Adrenal gland (tissue), 9 donors: ENCODE measurements at regions not wholly inside any gene's neighbourhood (a gene's known extent, or its start where the extent isn't known, plus 50 kb on each side); places are given as distances from the start of the nearest gene placed in this dataset.

Experiments
- DNase-seq, 7 donors: peaks; one replicate each; pipeline ENCODE4 v3.0.0-alpha.2; 2019 to 2020
- H3K27ac ChIP-seq, 5 donors: fragments of 200-600 bp; sonication (generic) in 4 of 5; 1 replicate in 3 of 5; 2 replicates in 2 of 5; pipeline versions ENCODE4 v1.5.1 to v1.8.0; 2016 to 2020; ENCODE audit warnings: mild to moderate bottlenecking in 1 of 5
- H3K27me3 ChIP-seq: fragments of 200-600 bp; 2 replicates; pipeline ENCODE4 v1.8.0; 2021
- H3K36me3 ChIP-seq, 2 donors: fragments of 200-600 bp; replicated peaks in 1 of 2; 1 replicate in 1 of 2; 2 replicates in 1 of 2; pipeline versions ENCODE4 v1.5.1 to v1.8.0; 2018 to 2022
- H3K4me1 ChIP-seq, 2 donors: fragments of 200-600 bp; replicated peaks in 1 of 2; 1 replicate in 1 of 2; 2 replicates in 1 of 2; pipeline versions ENCODE4 v1.5.1 to v1.8.0; 2018 to 2021
- H3K4me3 ChIP-seq, 4 donors: fragments of 200-600 bp; sonication (generic) in 3 of 4; one replicate each; pipeline ENCODE4 v1.5.1; 2016 to 2018
- H3K9me3 ChIP-seq, 3 donors: fragments of 200-600 bp; sonication (generic) in 1 of 3; replicated peaks in 1 of 3; 1 replicate in 2 of 3; 2 replicates in 1 of 3; pipeline versions ENCODE4 v1.5.1 to v1.8.0; 2016 to 2021
- CTCF ChIP-seq, 6 experiments: fragments of 450-650 bp in 4 of 6; fragments of 200-600 bp in 2 of 6; sonication (generic) in 1 of 6; IDR thresholded peaks; 1 replicate in 5 of 6; 2 replicates in 1 of 6; pipeline versions ENCODE4 v1.5.1 to v1.8.0; 2016 to 2021; ENCODE audit warnings: antibody characterized with exemption in 6 of 6, mild to moderate bottlenecking in 2 of 6, moderate library complexity in 1 of 6
- POLR2A ChIP-seq, 2 donors: fragments of 450-650 bp; IDR thresholded peaks; one replicate each; pipeline ENCODE4 v1.6.1; 2017; ENCODE audit warnings: antibody characterized with exemption in 2 of 2, mild to moderate bottlenecking in 2 of 2, moderate library complexity in 1 of 2
- WGBS, 4 donors: extraction: QIAGEN DNeasy Blood & Tissue Kit in 2 of 4; methylation state at CpG; one replicate each; pipeline versions ENCODE4 v1.1.5 to v1.1.7; 2013 to 2017; 5-methylcytosine and 5-hydroxymethylcytosine counted together
- intact Hi-C, 2 donors: fragments of 100-400 bp; cut with DNase I; formaldehyde crosslinking; loops; one replicate each; pipeline versions ENCODE4 v1.14.1 to v1.15.0; 2022 to 2023
- donor health status: healthy with polysubstance abuse.
- donor health status: Bipolar disorder and iron deficiency.
- donor health status: DM: yes; HTN: yes; CAD: no.
- donor health status: DM: no; HTN: no; CAD: no.
- donor health status: DM: no; HTN: no; CAD: no.

GRCh38 chr13:22229916-22230315 is 559.0 kb downstream of the FGF9 start:
- TF ChIP-seq CTCF (IDR thresholded peaks at IDR 0.05) (no peak), POLR2A (IDR thresholded peaks at IDR 0.05) (no peak)
- no peaks in the 10 kb centered on the region for H3K4me1 ChIP-seq
- H3K27me3 ChIP-seq: no peaks in the 10 kb centered on the region
- 82 to 89% (median 86%) methylated on average over 5 of the region's 5 CpGs for WGBS, 4 donors
- DNase-seq: no peak
- no peak overlapping the region for H3K4me3 ChIP-seq
- H3K27ac ChIP-seq: no peak overlapping the region
- H3K36me3 ChIP-seq: no peaks in the 10 kb centered on the region
- intact Hi-C loops: no loop called here
- no peaks in the 10 kb centered on the region for H3K9me3 ChIP-seq

GRCh38 chr13:22232186-22232585 is 561.3 kb downstream of the FGF9 start:
- no peak for DNase-seq
- intact Hi-C loops: no loop called here
- TF ChIP-seq POLR2A (IDR thresholded peaks at IDR 0.05) (no peak), CTCF (IDR thresholded peaks at IDR 0.05) (no peak)

GRCh38 chr13:22235285-22235949 is 564.5 kb downstream of the FGF9 start:
- intact Hi-C loops: no loop called here
- no peaks in the 10 kb centered on the region for H3K4me1 ChIP-seq
- H3K4me3 ChIP-seq: no peak overlapping the region
- H3K27me3 ChIP-seq: no peaks in the 10 kb centered on the region
- no peak overlapping the region for H3K27ac ChIP-seq
- DNase-seq: peak in 2 of 7 donors; percentile 10 to 21
- no peaks in the 10 kb centered on the region for H3K36me3 ChIP-seq
- TF ChIP-seq POLR2A (IDR thresholded peaks at IDR 0.05): no peak
- TF ChIP-seq CTCF (IDR thresholded peaks at IDR 0.05): no peak
- H3K9me3 ChIP-seq: no peaks in the 10 kb centered on the region
- WGBS, 4 donors: 29 to 48% (median 42%) methylated on average over 2 of the region's 2 CpGs

More at GRCh38 chr13:22232186-22232585, 561.3 kb downstream of the FGF9 start:
- H3K27ac ChIP-seq: no peak overlapping the region
- WGBS, 4 donors: 73 to 90% (median 88%) methylated on average over 3 of the region's 3 CpGs
- H3K27me3 ChIP-seq: no peaks in the 10 kb centered on the region
- H3K9me3 ChIP-seq: no peaks in the 10 kb centered on the region
- no peak overlapping the region for H3K4me3 ChIP-seq
- H3K36me3 ChIP-seq: no peaks in the 10 kb centered on the region
- H3K4me1 ChIP-seq: no peaks in the 10 kb centered on the region

GRCh38 chr13:22235950-22236290 is 565.0 kb downstream of the FGF9 start:
- Histone ChIP-seq H3K27me3 (no peaks in the 10 kb centered on the region), H3K36me3 (no peaks in the 10 kb centered on the region), H3K4me3 (no peak overlapping the region), H3K4me1 (no peaks in the 10 kb centered on the region), H3K9me3 (no peaks in the 10 kb centered on the region), H3K27ac (no peak overlapping the region)
- WGBS, 4 donors: 33 to 46% (median 41%) methylated on average over 2 of the region's 2 CpGs
- intact Hi-C loops: no loop called here
- TF ChIP-seq POLR2A (IDR thresholded peaks at IDR 0.05): no peak
- TF ChIP-seq CTCF (IDR thresholded peaks at IDR 0.05): no peak
- no peak for DNase-seq
